OCI-LY1 (cell line): ENCODE measurements at regions not wholly inside any gene's neighbourhood (a gene's known extent, or its start where the extent isn't known, plus 50 kb on each side); places are given as distances from the start of the nearest gene placed in this dataset.

Experiments
- H2AFZ ChIP-seq: fragments of 200-600 bp; sonication (generic), shearing (Covaris generic); 2 replicates; pipeline ENCODE4 v1.6.0; 2014; ENCODE audit warnings: antibody characterized with exemption, mild to moderate bottlenecking, low read length
- H3F3A ChIP-seq: fragments of 200-600 bp; sonication (generic), shearing (Covaris generic); 2 replicates; pipeline ENCODE4 v1.6.0; 2014; ENCODE audit warnings: mild to moderate bottlenecking, antibody characterized with exemption, low read length, moderate library complexity; ENCODE audit not compliant: insufficient read depth
- H3K27ac ChIP-seq: fragments of 200-600 bp; sonication (generic); 2 replicates; pipeline ENCODE4 v1.5.1; 2014; ENCODE audit warnings: low read length, mixed run types, mild to moderate bottlenecking, low read depth; ENCODE audit not compliant: poor library complexity, severe bottlenecking
- H3K27me3 ChIP-seq: fragments of 200-600 bp; sonication (generic); 2 replicates; pipeline ENCODE4 v1.6.0; 2014; ENCODE audit warnings: antibody characterized with exemption, mild to moderate bottlenecking, low read length, moderate library complexity; ENCODE audit not compliant: insufficient read depth
- H3K36me3 ChIP-seq: fragments of 200-600 bp; sonication (generic); 2 replicates; pipeline ENCODE4 v1.6.1; 2014; ENCODE audit warnings: mild to moderate bottlenecking, antibody characterized with exemption, low read length, moderate library complexity, mixed read lengths; ENCODE audit not compliant: insufficient read depth
- H3K4me1 ChIP-seq: fragments of 200-600 bp; sonication (generic); 2 replicates; pipeline ENCODE4 v1.5.1; 2014; ENCODE audit warnings: mild to moderate bottlenecking, low read length, moderate library complexity; ENCODE audit not compliant: insufficient read depth, severe bottlenecking
- H3K4me2 ChIP-seq: fragments of 200-600 bp; sonication (generic), shearing (Covaris generic); 2 replicates; pipeline ENCODE4 v1.6.1; 2014; ENCODE audit warnings: low read length
- H3K4me3 ChIP-seq: fragments of 200-600 bp; sonication (generic); 2 replicates; pipeline ENCODE4 v1.5.1; 2014; ENCODE audit warnings: low read length, low read depth, mild to moderate bottlenecking, mixed read lengths; ENCODE audit not compliant: poor library complexity, severe bottlenecking
- H3K79me2 ChIP-seq: fragments of 200-600 bp; shearing (Covaris generic); 2 replicates; pipeline ENCODE4 v1.6.1; 2016; ENCODE audit warnings: mixed run types, low read length, mixed read lengths; ENCODE audit not compliant: insufficient read depth
- H3K9ac ChIP-seq: fragments of 200-600 bp; sonication (generic), shearing (Covaris generic); 2 replicates; pipeline ENCODE4 v1.6.1; 2014; ENCODE audit warnings: mild to moderate bottlenecking, low read length, mixed read lengths
- H3K9me2 ChIP-seq: fragments of 200-600 bp; sonication (generic), shearing (Covaris generic); 2 replicates; pipeline ENCODE4 v1.6.1; 2014; ENCODE audit warnings: low read depth, mild to moderate bottlenecking, low read length, mixed read lengths
- H3K9me3 ChIP-seq: fragments of 200-600 bp; shearing (Covaris generic); 2 replicates; pipeline ENCODE4 v1.6.1; 2014; ENCODE audit warnings: low read length, mixed read lengths
- H4K20me1 ChIP-seq: fragments of 200-600 bp; sonication (generic), shearing (Covaris generic); 2 replicates; pipeline ENCODE4 v1.6.0; 2016; ENCODE audit warnings: mild to moderate bottlenecking, low read length; ENCODE audit not compliant: insufficient read depth
- EZH2 ChIP-seq: fragments of 200-600 bp; sonication (generic), shearing (Covaris generic); IDR thresholded peaks from 2 replicates; pipeline ENCODE4 v1.8.0; 2017; ENCODE audit warnings: borderline replicate concordance, mixed run types, mild to moderate bottlenecking, antibody characterized with exemption, low read length, moderate library complexity, mixed read lengths
- TF ChIP-seq, protein P1 (sequence below): fragments of 200-600 bp; sonication (generic), shearing (Covaris generic); IDR thresholded peaks from 2 replicates; pipeline ENCODE4 v1.5.1; 2017; ENCODE audit warnings: mild to moderate bottlenecking, antibody characterized with exemption, low read length, moderate library complexity, mixed read lengths

DNA sequence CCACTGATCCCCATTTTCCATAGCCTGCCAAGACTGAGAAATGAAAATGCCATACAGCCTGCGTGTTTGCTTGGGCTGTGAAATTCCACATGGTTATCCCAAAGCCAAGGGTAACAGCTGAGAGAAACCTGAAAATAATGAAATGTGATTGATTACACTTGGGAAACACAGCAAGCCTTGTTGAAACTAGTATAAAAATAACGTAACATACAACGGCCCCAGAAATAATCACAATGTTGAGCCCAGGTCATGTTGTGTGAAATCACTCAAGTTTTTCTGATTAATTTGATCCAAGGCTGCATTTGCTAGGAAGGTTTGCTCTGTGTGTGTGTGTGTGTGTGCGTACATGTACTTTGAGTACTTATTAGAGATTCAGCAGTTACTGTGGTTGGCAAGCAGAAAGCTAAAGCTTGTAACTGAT, 269.0 kb downstream of the OXSM start:
- Histone ChIP-seq H3F3A (no peaks in the 10 kb centered on the region), H2AFZ (no peak overlapping the region), H3K9me2 (no peaks in the 10 kb centered on the region), H3K4me1 (no peaks in the 10 kb centered on the region), H3K36me3 (no peaks in the 10 kb centered on the region), H3K27ac (no peak overlapping the region), H3K79me2 (no peaks in the 10 kb centered on the region), H3K27me3 (no peaks in the 10 kb centered on the region), H4K20me1 (no peaks in the 10 kb centered on the region), H3K9me3 (no peaks in the 10 kb centered on the region), H3K4me2 (no peak overlapping the region), H3K4me3 (no peak overlapping the region), H3K9ac (no peak overlapping the region)
- TF ChIP-seq EZH2 = no peak
- TF ChIP-seq, protein P1, sequence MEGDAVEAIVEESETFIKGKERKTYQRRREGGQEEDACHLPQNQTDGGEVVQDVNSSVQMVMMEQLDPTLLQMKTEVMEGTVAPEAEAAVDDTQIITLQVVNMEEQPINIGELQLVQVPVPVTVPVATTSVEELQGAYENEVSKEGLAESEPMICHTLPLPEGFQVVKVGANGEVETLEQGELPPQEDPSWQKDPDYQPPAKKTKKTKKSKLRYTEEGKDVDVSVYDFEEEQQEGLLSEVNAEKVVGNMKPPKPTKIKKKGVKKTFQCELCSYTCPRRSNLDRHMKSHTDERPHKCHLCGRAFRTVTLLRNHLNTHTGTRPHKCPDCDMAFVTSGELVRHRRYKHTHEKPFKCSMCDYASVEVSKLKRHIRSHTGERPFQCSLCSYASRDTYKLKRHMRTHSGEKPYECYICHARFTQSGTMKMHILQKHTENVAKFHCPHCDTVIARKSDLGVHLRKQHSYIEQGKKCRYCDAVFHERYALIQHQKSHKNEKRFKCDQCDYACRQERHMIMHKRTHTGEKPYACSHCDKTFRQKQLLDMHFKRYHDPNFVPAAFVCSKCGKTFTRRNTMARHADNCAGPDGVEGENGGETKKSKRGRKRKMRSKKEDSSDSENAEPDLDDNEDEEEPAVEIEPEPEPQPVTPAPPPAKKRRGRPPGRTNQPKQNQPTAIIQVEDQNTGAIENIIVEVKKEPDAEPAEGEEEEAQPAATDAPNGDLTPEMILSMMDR = no peak

DNA sequence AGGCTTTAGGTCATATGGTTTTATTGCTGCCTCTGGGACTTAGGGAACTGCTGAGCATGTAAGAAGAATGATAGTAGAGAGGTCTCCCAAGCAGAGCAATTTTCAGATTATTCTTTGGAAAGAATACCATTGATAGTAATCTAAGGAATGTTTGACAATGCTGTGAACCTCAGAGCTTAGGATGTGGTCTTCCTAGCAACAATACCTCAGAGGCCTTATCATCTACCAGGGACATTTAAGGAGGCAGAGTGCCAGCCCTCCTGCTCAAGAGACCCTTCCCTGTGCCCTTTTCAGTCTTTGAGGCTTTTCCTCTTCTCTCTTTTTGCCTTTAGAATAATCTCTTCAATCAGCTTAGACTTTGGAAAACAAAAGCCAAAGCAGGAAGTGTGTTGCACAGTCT, 272.1 kb downstream of the OXSM start:
- Histone ChIP-seq H3K9me3 (no peaks in the 10 kb centered on the region), H3K9me2 (no peaks in the 10 kb centered on the region), H3K27ac (no peak overlapping the region), H4K20me1 (no peaks in the 10 kb centered on the region), H3K79me2 (no peaks in the 10 kb centered on the region), H3K4me1 (no peaks in the 10 kb centered on the region), H3K36me3 (no peaks in the 10 kb centered on the region), H3K9ac (no peak overlapping the region), H3K4me2 (no peak overlapping the region), H3K27me3 (no peaks in the 10 kb centered on the region), H2AFZ (no peak overlapping the region), H3F3A (no peaks in the 10 kb centered on the region), H3K4me3 (no peak overlapping the region)
- TF ChIP-seq EZH2 = no peak

DNA sequence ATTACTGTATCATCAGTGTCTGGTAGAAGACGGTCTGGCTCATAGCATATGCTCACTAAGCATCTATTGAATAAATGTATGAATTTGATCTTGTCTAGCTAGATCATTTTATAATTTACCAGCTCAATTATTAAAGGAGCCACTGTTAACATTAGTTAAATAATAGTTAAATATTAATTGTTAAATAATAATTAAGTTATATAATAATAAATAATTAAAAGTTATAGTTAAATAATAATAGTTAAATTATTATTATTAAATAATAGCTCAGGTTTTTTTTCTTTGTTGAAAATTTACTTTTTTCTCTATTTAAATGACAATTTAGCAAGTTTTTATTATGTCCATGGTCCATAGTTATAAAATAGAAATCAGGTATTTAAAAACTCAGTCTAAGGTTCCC, 274.4 kb downstream of the OXSM start:
- H3K79me2 ChIP-seq = no peaks in the 10 kb centered on the region
- H3K4me3 ChIP-seq = no peak overlapping the region
- H3K9ac ChIP-seq = no peak overlapping the region
- no peaks in the 10 kb centered on the region for H3K4me1 ChIP-seq
- no peak for TF ChIP-seq EZH2
- TF ChIP-seq, protein P1 = no peak
- H3K27ac ChIP-seq = no peak overlapping the region
- H3K9me2 ChIP-seq = no peaks in the 10 kb centered on the region
- H4K20me1 ChIP-seq = no peaks in the 10 kb centered on the region
- no peak overlapping the region for H2AFZ ChIP-seq
- H3K36me3 ChIP-seq = no peaks in the 10 kb centered on the region
- H3K27me3 ChIP-seq = no peaks in the 10 kb centered on the region
- no peak overlapping the region for H3K4me2 ChIP-seq
- no peaks in the 10 kb centered on the region for H3K9me3 ChIP-seq
- H3F3A ChIP-seq = no peaks in the 10 kb centered on the region

DNA sequence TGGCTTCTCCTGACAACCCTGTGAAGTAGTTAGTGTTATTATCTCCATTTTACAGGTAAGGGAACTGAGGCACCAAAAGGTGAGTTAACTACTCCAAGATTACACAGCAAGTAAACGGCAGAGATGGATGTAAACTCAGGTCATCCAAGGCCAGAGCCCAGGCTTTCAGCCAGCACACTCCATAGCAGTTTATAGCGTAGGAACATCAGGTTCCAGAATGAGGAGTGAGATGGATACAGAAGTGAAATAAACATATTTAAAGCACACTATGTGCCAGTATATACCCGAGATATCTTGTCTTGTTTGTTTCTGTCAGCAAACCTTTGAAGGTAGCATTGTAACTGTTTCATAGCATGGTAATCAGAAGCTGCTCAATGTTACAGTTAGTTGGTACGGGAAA, 279.0 kb downstream of the OXSM start:
- TF ChIP-seq, protein P1 = no peak
- TF ChIP-seq EZH2 = no peak
- H3F3A ChIP-seq = no peaks in the 10 kb centered on the region
- H3K9me2 ChIP-seq = no peaks in the 10 kb centered on the region
- H3K36me3 ChIP-seq = no peaks in the 10 kb centered on the region
- H3K4me1 ChIP-seq = no peaks in the 10 kb centered on the region
- no peak overlapping the region for H3K4me2 ChIP-seq
- H2AFZ ChIP-seq = no peak overlapping the region
- H3K9me3 ChIP-seq = no peaks in the 10 kb centered on the region
- H3K27me3 ChIP-seq = no peaks in the 10 kb centered on the region
- no peak overlapping the region for H3K27ac ChIP-seq
- no peaks in the 10 kb centered on the region for H4K20me1 ChIP-seq
- no peak overlapping the region for H3K9ac ChIP-seq
- no peak overlapping the region for H3K4me3 ChIP-seq
- H3K79me2 ChIP-seq = no peaks in the 10 kb centered on the region
